HG03095 (cell line): ENCODE measurements at regions not wholly inside any gene's neighbourhood (a gene's known extent, or its start where the extent isn't known, plus 50 kb on each side); places are given as distances from the start of the nearest gene placed in this dataset.

Experiments used
- ATAC-seq: cut with Tn5 transposase; IDR thresholded peaks from one replicate; pipeline ENCODE4 v1.9.1; 2021; ENCODE audit warnings: moderate library complexity; ENCODE audit not compliant: unreplicated experiment

DNA sequence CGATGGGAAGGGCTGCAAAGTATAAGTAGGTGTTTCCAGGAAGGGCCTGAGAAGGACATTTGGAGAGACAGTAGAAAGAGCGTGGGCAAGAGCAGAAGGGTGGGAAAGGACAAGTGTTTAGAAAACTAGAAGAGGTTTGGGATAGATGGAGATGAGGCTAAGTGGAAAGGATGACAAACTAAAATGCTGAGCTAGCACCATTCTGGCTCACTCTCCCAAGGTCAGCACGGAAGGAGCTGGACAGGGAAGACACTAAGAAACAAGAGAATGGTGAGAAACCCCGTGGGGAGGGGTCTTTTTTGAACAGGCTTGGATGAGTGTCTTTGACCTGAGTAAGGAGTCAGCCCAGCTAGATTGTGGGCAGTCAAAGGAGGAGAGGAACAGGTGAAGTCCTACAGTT lies 286.0 kb downstream of the CDK5RAP2 start:
- no peak for ATAC-seq

DNA sequence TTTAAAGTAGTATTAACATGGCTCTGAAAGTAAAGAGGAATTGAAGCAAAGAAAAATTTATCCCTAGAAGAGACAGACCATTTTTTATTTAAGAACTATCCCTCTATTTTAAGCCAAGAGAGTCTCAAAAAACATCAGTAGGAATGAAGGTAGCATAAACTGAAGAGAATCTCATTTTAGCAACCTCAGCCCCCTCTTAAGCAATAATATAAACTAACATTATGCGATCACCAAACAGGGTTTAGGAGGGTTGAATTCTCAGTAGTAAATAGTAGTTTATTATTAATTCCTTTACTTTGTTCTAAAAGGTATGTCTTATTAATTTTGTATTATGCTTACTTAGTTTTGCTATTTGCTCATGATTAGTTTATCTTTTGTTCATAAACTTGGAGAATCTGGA lies 287.4 kb downstream of the CDK5RAP2 start:
- ATAC-seq: no peak

DNA sequence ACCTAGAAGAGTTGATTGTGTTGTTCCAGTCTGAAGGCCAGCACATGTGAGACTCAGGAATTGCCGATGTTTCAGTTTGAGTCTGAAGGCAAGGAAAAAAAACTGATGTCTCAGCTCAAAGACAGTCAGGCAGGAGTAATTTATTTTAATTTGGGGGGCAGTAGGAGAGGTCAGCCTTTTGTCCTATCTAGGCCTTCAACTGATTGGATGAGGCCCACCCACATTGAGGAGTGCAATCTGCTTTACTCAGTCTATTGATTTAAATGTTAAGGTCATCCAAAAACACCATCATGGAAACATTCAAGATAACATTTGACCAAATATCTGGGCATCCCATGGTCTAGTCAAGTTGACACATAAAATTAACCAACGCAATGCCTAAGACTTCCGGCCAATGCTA lies 288.9 kb downstream of the CDK5RAP2 start:
- ATAC-seq: no peak

DNA sequence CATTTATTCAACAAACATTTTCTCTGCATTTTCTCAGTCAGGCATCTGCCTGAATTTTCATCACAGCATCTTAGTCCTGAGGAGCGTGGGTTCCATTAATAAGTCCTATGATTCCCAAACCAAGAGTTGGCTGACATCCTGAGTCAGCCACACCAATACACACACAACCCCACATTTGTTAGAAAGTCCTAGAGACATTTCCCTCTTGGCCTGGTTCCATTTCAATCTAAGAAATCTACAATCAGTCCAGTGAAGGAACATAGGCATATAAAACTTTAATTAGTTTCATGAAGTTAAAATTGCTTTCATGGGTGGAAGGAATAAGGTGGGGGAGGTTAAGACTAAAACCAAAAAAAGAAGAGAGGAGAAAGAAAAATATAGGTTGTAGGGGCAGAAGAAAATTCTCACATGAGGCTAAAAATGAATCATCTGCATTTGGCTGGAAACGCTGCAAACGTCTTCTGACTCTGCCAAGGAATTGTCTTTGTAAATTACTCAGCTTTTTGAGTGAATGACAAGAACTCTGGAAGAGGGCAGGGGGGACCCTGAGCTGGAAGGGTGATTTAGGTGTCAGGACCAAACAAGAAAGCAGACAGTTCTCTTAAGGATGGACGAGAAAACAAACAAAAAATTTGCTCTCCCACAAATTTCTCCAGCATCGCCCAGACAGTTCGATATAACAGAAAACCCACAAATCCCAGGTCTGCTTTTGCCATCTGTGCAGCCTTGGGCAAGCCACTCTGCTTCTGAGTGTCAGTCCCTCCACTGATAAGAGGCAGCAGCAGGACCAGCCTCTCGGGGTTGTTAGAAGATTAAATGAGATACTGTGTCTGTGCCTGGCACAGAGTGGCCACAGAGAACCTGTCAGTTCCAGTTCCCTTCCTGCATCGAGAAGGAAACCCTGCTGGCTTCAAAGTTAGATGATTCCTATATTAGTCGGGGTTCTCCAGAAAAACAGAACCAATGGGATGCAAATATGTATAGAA lies 289.7 kb downstream of the CDK5RAP2 start:
- no peak for ATAC-seq

DNA sequence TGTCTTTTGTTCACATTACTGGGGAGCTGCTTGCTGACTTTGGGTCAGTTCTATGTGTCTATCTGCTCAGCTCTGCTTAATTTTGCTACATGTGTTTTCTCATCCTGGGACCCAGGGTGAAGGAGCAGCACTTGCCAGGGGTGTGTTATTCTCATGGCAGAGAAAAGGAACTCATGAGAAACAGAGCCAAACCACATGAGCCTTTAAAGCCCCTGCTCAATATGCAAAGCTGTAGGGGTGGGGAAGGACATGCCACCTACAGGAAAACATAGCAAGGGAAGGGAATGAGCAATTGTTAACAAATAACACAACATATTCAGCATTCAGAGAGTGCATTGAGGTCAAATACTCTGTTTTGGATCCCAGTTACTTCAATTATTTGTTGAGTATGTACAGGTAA lies 290.9 kb downstream of the CDK5RAP2 start:
- no peak for ATAC-seq

DNA sequence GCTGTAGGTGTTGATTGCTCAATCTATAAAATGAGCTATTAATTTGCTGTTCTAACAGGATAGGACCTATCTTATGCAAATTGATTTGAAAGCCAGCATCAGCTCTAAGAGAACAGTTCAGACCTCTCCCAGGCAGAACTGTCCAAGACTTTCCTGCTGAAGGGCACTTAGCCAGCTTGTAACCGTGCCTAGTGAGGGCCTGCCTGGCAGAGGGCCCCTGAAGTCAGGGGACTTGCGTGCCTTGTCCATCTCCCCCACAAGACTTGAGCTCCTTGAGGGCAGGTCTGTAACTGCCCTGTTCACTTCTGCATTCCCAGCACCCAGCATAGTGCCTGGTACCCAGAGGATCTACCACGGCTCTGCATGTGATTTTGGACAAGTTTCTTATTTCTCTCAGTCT lies 293.4 kb downstream of the CDK5RAP2 start:
- ATAC-seq: no peak

DNA sequence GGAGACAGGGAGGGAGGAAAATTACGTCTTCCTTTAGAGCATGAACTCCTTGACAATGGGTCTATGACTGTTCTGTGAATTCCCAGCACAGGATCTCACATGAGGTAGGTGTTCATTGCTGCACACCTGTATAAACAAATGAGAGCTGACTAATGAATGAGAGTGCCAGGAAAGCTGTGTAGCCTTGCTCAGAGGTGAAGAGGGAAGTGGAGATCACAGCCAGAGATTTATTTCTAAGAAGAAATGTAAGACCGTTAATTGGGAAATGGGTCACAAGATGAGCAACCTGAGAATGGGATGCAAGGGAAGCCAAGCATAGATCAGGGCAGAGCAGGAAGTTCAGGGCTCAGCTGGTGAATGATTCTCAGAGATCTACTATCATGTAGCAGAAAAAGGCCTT lies 295.1 kb downstream of the CDK5RAP2 start:
- no peak for ATAC-seq

DNA sequence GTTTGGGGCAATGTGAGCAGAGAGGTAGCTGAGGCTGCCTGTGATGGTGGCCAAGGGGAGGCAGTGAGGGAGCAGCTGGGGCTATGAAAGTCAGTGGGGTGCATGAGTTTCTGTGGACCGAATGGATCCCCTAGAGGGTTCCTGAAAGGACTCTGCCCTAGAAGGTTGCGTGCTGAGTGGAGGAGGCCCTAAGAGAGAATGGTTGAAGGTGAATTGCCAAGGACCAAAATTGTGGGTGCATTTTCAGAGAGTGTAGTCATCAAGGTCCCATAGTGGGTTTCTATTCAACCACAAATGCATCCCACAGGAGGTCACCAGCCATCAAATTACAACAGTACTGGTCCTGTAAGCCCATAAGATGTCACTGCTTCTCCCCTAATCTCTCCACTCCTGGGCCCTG lies 298.3 kb downstream of the CDK5RAP2 start:
- ATAC-seq: no peak

DNA sequence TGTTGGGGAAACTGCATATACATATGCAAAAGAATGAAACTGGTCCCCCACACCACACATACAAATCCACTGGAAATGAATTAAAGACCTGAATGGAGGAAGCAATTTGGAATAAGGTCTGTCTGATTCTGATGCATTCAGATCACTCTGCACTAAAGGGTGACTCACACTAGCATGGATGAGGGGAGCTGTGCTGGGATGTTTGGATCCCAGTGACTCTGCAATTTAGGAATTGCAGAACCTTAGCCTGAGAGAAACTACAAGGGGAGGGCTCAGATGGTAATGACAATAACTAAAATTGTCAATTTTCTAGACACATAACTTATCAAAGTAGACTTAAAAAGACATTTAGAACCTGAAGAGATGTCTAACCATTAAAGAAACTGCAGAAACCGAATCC lies 312.0 kb downstream of the CDK5RAP2 start:
- ATAC-seq: no peak

DNA sequence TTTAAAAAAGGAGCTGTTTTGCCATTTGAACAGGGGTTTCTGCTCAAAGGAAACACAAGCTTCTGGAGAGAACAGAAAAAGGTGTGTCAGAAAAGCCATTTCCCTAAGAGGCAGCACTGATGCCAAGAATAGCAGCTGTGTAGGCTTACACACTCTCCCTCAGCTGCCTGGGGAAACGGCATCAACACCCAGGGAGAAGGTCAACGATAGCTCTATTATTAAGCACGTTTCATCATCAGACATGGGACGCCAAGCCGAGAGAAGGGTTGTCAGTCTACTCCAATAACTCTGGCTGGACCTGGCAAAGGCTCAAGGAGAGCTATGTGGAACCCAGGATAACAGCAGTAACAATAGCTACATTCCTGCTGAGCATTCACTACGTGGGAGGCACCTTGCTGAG lies 314.2 kb downstream of the CDK5RAP2 start:
- ATAC-seq: no peak

DNA sequence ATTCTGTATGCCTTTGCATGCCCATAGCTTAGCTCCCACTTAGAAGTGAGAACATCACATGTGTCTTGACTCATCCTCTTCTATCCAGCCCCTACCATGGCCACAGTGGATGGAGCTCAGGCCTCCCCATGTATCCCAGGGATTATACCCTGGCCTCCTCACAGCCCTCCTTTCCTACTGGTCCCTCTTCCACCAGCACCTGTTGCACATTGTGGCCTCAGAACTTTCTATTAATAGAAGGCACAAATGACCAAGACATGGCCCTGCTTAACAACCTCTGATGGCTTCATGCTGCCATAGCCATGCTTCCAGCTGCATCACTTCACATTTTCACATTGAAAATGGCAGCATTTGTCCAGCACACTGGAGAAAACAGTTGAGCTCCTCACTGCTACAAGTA lies 315.4 kb downstream of the CDK5RAP2 start:
- ATAC-seq: no peak

DNA sequence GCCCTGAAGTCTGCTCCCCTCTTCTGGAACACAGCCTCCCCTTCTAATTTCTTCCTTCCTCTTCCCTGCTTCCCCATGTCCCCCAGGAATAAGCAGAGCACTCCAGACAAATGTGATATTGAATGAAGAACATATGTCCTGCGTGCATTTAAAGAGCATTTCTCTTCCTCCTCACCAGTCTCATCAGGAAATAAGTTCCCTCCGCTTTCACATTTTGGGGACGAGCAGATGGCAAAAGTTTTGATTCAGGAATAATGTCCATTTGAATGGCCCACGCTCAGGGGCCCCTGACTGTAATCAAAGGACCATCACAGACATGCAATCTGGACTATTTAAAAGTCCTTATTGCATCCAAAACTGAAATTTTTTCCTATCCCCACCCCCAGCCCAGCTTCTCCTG lies 316.1 kb downstream of the CDK5RAP2 start:
- no peak for ATAC-seq

DNA sequence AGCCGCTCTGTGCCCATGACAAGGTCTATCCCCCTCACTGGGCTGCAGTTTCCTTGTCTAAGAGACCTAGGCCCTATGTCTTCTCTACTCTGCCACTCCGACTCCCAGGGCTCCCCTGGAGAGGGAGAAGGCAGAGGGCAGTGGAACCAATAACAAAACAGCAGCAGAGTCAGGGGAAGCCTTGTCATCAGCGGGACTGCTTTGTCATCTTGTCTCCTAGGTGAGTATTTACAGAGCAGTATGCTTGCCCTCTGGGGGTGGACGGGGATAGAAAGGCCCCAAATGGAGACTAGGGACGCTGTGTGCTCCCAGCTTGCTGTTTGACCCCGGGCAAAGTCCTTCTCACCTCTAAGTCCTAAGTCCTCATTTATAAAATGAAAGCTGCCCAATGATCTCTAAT lies 318.5 kb downstream of the CDK5RAP2 start:
- no peak for ATAC-seq

DNA sequence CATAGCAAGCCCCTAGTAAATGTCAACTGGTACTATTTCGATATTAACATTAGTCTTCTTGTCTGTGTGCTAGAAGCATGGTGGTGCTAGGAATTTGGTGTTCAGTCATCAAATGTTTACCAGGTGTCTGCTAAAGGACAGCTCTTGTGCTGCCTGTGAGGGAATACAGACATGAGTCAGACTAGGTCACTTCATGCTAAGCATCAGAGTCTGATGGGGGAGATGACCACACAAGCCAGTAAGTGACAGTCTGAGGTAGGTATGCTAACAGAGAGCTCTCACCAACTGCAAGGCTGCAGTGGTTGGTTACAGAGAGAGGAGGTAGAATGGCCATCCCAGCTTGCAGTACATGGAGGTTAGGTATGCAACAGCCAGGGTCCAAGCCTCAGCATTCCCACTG lies 320.9 kb downstream of the CDK5RAP2 start:
- ATAC-seq: no peak

DNA sequence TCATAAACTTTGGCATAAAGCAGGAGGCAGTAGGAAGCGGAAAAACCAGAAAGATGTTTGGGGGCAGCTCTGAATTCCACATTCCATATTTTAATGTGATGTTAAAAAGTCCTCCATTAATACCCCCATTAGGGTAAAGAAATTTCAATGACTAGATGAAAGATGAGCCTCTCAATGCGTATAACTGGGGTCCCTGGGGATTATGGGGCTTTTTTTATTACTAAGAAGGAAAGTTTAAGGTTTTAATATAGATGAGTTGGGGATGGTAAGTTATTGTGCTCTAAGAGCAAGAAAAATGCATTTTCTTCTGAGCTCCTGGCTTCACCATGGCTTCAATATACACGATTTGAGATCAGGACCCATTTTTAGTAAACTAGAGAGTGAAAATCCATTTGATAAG lies 321.9 kb downstream of the CDK5RAP2 start:
- no peak for ATAC-seq

DNA sequence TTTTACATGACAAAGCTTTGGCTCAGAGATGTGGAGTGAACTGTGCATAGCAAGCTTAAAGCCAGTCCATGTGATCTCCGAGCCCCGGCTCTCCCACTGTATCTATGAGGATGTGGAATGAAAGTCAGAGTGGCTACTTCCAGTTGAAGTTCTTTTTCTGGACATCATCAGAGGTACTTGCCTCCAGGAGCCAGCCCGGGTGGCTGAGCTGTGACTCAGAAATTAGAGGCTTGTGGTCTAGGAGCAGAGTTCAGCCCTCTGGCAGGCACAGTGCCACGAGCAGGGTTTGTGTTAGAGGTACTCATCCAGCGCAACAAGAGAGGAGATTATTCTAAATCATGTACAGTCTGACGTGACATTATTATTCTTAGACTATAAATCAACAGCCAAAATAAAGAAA lies 322.5 kb downstream of the CDK5RAP2 start:
- no peak for ATAC-seq

DNA sequence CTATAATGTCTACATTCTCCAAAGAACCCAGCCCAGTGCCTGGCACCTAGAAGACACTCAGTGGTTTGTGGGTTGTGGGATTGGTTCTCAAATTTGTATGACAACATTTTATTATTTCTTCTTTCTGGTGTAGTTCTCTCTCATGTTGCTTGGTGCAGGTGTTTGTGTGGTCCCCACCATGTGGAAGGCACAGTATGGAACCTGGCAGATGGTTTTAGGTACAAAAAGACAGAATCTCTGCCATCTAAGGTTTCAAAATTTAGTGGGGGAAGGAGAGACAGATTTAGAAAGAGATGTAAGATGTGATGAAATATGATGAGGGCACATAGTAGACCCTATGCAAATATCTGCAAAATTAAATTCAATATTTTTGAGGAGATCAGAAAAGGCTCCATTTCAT lies 323.8 kb downstream of the CDK5RAP2 start:
- ATAC-seq: no peak

DNA sequence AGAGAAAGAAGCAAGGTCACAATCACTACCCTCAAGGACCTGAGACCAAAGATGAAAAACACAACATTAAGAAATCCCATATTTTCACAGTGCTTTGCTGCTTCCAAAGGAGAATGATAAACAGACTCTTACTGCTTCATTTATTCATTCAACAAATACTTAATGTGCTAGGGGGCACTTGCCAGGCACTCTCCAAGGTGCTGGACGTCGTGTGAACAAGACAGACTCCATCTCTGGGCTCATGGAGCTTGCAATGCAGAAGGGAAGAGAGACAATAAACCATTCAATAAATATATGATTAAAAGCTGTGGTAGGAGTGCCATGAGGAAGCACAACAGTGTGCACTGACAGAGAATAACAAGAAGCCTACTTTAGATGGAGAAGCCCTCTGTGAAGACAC lies 327.7 kb downstream of the CDK5RAP2 start:
- ATAC-seq: no peak

DNA sequence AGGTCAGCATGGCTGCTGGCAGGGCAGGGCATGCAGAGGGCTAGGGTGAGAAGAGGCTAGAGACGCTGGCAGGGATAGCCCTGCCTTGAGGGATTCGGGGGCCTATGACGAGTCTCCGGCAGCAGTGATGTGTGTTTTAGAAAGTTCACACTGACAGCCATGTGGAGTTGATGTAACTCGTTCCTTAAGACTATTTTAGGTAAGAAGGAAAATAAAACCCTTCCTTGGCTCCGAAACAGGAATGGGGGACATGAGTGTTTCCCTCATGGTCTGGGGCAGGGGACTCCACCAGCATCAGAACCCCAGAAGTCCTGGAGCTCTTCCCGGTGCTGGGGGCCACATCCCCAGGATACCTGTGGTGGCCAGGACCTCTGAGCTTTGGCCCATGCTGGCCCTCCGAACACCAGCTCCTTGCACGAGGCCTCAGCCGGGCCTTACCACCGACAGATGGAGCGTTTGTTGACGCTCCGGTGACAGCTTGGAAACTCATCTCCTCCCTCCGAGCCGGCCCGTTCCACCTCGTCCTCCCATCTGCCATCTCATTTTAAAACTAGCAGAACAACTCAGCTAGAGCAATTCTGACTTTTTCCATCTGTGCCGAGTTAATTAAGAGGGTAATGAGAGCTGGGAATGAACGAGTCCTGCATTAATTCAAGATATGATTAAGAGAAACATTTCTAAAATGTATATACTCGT lies 337.7 kb downstream of the CDK5RAP2 start:
- no peak for ATAC-seq

DNA sequence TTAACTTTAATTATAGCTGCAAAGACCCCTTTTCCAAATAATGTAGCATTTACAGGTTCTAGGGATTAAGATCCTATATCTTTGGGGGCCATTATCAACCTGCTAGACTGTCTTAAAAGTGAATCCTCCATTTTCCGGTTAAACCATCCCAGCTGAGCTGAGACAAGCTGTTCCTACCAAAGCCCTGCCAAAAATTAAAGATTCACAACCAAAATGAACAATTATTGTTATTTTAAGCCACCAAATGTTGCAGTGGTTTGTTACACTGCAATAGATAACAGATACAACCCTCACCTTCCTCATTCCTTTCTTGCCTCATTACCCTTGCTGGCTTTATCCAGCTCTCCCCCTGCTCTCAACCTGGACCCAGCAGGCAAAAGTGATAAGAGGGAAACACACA lies 343.4 kb downstream of the CDK5RAP2 start:
- no peak for ATAC-seq

DNA sequence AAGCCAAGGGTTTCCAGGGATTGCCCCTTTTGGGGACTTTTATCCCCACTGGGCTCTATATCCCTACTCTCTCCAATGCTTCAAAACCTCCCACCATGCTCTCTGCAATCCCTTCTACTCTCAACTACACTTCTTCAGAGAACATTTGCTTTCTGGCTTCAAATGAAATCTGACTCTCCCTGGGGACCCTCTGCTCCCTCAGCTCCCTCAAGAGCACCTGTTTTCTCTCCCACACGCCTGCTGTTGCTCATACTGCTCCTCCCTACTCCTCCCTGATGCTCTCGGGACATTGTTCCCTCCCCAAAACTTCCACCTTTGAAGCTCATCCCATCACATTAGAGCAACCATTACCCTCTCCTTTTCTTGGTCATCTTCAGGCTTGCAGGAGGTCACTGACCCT lies 344.9 kb downstream of the CDK5RAP2 start:
- no peak for ATAC-seq

DNA sequence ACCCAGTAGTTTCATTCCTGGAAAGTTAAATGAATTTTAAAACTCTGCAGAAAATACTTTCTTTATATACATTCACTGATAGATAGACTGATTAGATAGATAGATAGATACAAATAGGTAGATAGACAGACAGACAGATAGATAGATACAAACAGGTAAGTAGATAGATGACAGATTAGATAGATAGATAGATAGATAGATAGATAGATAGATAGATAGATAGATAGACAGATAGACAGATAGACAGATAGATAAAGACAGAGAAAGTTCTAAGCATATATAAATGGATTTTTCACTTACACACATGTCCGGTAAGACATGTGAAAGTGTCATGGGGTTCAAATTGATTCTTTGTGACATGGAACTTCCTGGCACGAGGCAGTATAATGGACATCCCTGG lies 349.7 kb downstream of the CDK5RAP2 start:
- ATAC-seq: no peak
